ENCODE measurements at regions not wholly inside any gene's neighbourhood (a gene's known extent, or its start where the extent isn't known, plus 50 kb on each side); places are given as distances from the start of the nearest gene placed in this dataset.
"Not testable (repeated sequence)": the region's sequence is repeated elsewhere in the genome, so short reads cannot be mapped to it uniquely, and the experiment has no call there.

DNA sequence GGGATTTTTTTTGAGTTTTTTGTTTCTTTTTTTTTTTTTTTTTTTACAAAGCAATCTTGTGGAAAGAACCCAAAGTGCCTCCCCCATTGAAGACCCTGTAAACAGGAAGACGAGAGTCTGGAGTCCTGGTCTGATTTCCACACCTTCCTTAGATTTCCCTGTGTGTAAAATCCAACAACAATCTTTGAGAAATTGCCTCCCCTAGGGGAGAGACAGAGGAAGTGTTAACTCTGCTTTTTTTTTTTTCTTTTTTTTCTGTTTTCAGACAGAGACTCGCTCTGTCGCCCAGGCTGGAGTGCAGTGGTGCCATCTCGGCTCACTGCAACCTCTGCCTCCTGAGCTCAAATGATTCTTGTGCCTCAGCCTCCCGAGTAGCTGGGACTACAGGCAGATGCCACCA is 82.0 kb upstream of the CLEC6A start:
- TF ChIP-seq EP300, POLR2A, POLR2AphosphoS5 (IDR thresholded peaks at IDR 0.05): not testable (repeated sequence)
- TF ChIP-seq, protein P1, sequence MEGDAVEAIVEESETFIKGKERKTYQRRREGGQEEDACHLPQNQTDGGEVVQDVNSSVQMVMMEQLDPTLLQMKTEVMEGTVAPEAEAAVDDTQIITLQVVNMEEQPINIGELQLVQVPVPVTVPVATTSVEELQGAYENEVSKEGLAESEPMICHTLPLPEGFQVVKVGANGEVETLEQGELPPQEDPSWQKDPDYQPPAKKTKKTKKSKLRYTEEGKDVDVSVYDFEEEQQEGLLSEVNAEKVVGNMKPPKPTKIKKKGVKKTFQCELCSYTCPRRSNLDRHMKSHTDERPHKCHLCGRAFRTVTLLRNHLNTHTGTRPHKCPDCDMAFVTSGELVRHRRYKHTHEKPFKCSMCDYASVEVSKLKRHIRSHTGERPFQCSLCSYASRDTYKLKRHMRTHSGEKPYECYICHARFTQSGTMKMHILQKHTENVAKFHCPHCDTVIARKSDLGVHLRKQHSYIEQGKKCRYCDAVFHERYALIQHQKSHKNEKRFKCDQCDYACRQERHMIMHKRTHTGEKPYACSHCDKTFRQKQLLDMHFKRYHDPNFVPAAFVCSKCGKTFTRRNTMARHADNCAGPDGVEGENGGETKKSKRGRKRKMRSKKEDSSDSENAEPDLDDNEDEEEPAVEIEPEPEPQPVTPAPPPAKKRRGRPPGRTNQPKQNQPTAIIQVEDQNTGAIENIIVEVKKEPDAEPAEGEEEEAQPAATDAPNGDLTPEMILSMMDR (IDR thresholded peaks at IDR 0.05), result not testable (repeated sequence)
